ENCODE measurements at regions not wholly inside any gene's neighbourhood (a gene's known extent, or its start where the extent isn't known, plus 50 kb on each side); places are given as distances from the start of the nearest gene placed in this dataset.

DNA sequence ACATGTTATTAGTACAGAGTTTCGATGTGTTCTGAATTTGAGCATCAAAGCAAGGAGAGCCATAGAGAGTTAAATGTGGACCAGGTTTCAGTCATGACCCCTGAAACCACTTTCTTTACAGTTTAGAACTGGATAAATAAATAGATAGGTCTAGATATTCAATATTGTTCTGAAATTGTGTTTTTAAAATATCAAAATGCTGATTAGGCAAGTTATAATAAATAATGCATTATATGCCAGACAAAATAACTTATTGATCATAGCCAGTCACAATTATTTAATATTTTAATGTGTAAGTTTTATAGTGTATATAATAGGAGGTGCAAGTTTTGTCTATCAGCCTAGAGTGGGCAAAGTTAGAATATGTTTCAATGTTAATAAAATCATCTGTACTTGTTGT lies 569.5 kb downstream of the METTL15 start:
- TF ChIP-seq YY2 (tag by site-specific recombination; IDR thresholded peaks at IDR 0.05), result no peak
- no peak for TF ChIP-seq ZNF677 (tag by site-specific recombination; IDR thresholded peaks at IDR 0.05)
- TF ChIP-seq ZNF391 (tag by site-specific recombination; IDR thresholded peaks at IDR 0.05; ENCODE audit: borderline replicate concordance, low read depth), result no peak
- TF ChIP-seq, protein P1, sequence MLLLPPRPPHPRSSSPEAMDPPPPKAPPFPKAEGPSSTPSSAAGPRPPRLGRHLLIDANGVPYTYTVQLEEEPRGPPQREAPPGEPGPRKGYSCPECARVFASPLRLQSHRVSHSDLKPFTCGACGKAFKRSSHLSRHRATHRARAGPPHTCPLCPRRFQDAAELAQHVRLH (tag by site-specific recombination; IDR thresholded peaks at IDR 0.05), result no peak
- TF ChIP-seq ZBTB21 (tag by site-specific recombination; IDR thresholded peaks at IDR 0.05), result no peak
- Histone ChIP-seq H3K9me3 (ENCODE audit: control insufficient read depth, insufficient read depth, low read depth, low read length) (no peaks in the 10 kb centered on the region), H3K4me3 (ENCODE audit: low read depth, low read length) (no peak overlapping the region), H3K36me3 (ENCODE audit: control insufficient read depth in 2 of 2, insufficient read depth in 1 of 2, low read length in 2 of 2) (no peaks in the 10 kb centered on the region), H3K27ac (ENCODE audit: extremely low read depth, low read depth, low read length) (no peak overlapping the region), H3K4me1 (ENCODE audit: control insufficient read depth, insufficient read depth, low read length) (no peaks in the 10 kb centered on the region)
- CTCF ChIA-PET, result interaction anchor here (0.6 kb wide), 1 partner anchor 973 kb away, joined by 3 read pairs; no protein-coding TSS in a partner anchor
- POLR2A ChIA-PET, result no interaction called here

DNA sequence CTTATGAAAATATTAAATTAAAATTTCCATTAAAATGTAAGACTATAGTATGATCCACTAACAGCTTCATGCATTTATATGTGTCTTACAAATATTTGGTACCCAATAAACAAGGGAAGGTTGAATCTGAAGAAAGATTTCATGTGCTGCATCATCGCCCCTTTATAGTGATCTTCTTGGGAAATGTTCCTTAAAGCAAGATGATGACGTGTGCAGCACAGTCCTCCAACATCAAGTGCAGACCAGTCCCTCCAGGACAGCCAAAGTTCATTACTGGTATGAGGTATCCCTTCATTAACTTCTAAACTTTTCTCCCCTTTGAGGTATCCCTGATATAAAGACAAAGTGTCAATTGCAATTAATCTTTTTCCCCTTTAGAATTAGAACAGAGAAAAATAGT lies 567.0 kb downstream of the METTL15 start:
- TF ChIP-seq ZBTB7A (tag by site-specific recombination; IDR thresholded peaks at IDR 0.05; ENCODE audit: low read depth) (no peak), ZNF776 (tag by site-specific recombination; IDR thresholded peaks at IDR 0.05; ENCODE audit: borderline replicate concordance) (no peak), ZFP37 (tag by site-specific recombination; IDR thresholded peaks at IDR 0.05) (no peak), ZNF473 (tag by site-specific recombination; IDR thresholded peaks at IDR 0.05) (no peak)
- TF ChIP-seq, protein P2, sequence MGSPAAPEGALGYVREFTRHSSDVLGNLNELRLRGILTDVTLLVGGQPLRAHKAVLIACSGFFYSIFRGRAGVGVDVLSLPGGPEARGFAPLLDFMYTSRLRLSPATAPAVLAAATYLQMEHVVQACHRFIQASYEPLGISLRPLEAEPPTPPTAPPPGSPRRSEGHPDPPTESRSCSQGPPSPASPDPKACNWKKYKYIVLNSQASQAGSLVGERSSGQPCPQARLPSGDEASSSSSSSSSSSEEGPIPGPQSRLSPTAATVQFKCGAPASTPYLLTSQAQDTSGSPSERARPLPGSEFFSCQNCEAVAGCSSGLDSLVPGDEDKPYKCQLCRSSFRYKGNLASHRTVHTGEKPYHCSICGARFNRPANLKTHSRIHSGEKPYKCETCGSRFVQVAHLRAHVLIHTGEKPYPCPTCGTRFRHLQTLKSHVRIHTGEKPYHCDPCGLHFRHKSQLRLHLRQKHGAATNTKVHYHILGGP (tag by site-specific recombination; IDR thresholded peaks at IDR 0.05), result no peak
- TF ChIP-seq, protein P3, sequence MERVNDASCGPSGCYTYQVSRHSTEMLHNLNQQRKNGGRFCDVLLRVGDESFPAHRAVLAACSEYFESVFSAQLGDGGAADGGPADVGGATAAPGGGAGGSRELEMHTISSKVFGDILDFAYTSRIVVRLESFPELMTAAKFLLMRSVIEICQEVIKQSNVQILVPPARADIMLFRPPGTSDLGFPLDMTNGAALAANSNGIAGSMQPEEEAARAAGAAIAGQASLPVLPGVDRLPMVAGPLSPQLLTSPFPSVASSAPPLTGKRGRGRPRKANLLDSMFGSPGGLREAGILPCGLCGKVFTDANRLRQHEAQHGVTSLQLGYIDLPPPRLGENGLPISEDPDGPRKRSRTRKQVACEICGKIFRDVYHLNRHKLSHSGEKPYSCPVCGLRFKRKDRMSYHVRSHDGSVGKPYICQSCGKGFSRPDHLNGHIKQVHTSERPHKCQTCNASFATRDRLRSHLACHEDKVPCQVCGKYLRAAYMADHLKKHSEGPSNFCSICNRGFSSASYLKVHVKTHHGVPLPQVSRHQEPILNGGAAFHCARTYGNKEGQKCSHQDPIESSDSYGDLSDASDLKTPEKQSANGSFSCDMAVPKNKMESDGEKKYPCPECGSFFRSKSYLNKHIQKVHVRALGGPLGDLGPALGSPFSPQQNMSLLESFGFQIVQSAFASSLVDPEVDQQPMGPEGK (tag by site-specific recombination; IDR thresholded peaks at IDR 0.05), result no peak
- no peaks in the 10 kb centered on the region for H3K9me3 ChIP-seq (ENCODE audit: control insufficient read depth, insufficient read depth, low read depth, low read length)
- H3K4me1 ChIP-seq (ENCODE audit: control insufficient read depth, insufficient read depth, low read length), result no peaks in the 10 kb centered on the region
- H3K36me3 ChIP-seq (ENCODE audit: control insufficient read depth in 2 of 2, insufficient read depth in 1 of 2, low read length in 2 of 2), result no peaks in the 10 kb centered on the region
- no peak overlapping the region for H3K27ac ChIP-seq (ENCODE audit: extremely low read depth, low read depth, low read length)
- POLR2A ChIA-PET, result no interaction called here
- no peak overlapping the region for H3K4me3 ChIP-seq (ENCODE audit: low read depth, low read length)
- CTCF ChIA-PET, result interaction anchor here (1.3 to 1.5 kb wide), 4 partner anchors 10 to 144 kb away, joined by 3 to 6 read pairs (median 4); no protein-coding TSS in a partner anchor

DNA sequence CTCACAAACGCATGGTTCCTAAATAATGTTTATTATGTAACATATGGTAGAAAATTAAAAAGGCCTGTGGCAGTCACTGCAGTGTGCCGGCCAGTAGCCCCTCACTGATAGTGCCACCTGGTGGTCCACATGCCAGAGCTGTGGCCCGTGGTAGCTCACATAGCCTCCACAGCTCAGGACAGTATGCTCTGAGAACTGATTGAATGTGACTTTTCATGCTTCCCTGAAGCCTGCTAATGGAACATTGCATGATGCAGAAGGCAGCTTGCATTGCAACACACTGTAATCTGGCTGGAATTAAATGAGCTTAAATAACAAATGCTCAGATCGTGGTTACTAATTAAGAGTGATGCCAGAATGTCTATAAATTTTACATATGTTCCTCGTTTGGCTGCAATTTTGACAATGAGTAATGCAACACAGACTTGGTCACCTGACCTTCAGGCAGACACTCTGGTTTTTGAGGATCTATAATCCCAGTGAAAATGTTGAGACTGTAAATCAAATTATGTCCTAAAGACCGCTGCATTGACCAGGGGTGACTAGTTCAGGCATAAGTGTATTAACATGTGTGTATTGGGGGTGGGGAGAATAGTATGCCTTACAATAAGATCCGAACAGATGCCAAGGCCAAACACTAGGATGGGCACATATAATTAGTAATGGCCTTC lies 566.4 kb downstream of the METTL15 start:
- CTCF ChIA-PET, result interaction anchor here (0.5 to 1.5 kb wide), 8 partner anchors 11 to 513 kb away, joined by 3 to 6 read pairs (median 3); no protein-coding TSS in a partner anchor
- Histone ChIP-seq H3K4me1 (ENCODE audit: control insufficient read depth, insufficient read depth, low read length) (no peaks in the 10 kb centered on the region), H3K9me3 (ENCODE audit: control insufficient read depth, insufficient read depth, low read depth, low read length) (no peaks in the 10 kb centered on the region), H3K27ac (ENCODE audit: extremely low read depth, low read depth, low read length) (no peak overlapping the region), H3K4me3 (ENCODE audit: low read depth, low read length) (no peak overlapping the region), H3K36me3 (ENCODE audit: control insufficient read depth in 2 of 2, insufficient read depth in 1 of 2, low read length in 2 of 2) (no peaks in the 10 kb centered on the region)
- POLR2A ChIA-PET, result no interaction called here
- TF ChIP-seq KLF9 (tag by site-specific recombination; IDR thresholded peaks at IDR 0.05; ENCODE audit: low read depth), result no peak
- TF ChIP-seq ZNF433 (tag by site-specific recombination; IDR thresholded peaks at IDR 0.05; ENCODE audit: low read depth), result no peak
- TF ChIP-seq ZNF837 (tag by site-specific recombination; IDR thresholded peaks at IDR 0.05), result no peak
- TF ChIP-seq ZNF529 (tag by site-specific recombination; IDR thresholded peaks at IDR 0.05; ENCODE audit: insufficient replicate concordance), result no peak
- no peak for TF ChIP-seq ZNF174 (tag by site-specific recombination; IDR thresholded peaks at IDR 0.05)
- TF ChIP-seq ZNF221 (tag by site-specific recombination; IDR thresholded peaks at IDR 0.05; ENCODE audit: borderline replicate concordance), result no peak
- TF ChIP-seq, protein P4, sequence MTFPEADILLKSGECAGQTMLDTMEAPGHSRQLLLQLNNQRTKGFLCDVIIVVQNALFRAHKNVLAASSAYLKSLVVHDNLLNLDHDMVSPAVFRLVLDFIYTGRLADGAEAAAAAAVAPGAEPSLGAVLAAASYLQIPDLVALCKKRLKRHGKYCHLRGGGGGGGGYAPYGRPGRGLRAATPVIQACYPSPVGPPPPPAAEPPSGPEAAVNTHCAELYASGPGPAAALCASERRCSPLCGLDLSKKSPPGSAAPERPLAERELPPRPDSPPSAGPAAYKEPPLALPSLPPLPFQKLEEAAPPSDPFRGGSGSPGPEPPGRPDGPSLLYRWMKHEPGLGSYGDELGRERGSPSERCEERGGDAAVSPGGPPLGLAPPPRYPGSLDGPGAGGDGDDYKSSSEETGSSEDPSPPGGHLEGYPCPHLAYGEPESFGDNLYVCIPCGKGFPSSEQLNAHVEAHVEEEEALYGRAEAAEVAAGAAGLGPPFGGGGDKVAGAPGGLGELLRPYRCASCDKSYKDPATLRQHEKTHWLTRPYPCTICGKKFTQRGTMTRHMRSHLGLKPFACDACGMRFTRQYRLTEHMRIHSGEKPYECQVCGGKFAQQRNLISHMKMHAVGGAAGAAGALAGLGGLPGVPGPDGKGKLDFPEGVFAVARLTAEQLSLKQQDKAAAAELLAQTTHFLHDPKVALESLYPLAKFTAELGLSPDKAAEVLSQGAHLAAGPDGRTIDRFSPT (tag by site-specific recombination; IDR thresholded peaks at IDR 0.05), result no peak
- no peak for TF ChIP-seq ZNF555 (tag by site-specific recombination; conservative IDR thresholded peaks at IDR 0.05)
- TF ChIP-seq, protein P5, sequence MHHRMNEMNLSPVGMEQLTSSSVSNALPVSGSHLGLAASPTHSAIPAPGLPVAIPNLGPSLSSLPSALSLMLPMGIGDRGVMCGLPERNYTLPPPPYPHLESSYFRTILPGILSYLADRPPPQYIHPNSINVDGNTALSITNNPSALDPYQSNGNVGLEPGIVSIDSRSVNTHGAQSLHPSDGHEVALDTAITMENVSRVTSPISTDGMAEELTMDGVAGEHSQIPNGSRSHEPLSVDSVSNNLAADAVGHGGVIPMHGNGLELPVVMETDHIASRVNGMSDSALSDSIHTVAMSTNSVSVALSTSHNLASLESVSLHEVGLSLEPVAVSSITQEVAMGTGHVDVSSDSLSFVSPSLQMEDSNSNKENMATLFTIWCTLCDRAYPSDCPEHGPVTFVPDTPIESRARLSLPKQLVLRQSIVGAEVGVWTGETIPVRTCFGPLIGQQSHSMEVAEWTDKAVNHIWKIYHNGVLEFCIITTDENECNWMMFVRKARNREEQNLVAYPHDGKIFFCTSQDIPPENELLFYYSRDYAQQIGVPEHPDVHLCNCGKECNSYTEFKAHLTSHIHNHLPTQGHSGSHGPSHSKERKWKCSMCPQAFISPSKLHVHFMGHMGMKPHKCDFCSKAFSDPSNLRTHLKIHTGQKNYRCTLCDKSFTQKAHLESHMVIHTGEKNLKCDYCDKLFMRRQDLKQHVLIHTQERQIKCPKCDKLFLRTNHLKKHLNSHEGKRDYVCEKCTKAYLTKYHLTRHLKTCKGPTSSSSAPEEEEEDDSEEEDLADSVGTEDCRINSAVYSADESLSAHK (tag by site-specific recombination; IDR thresholded peaks at IDR 0.05), result no peak
- no peak for TF ChIP-seq BCL11B (tag by site-specific recombination; IDR thresholded peaks at IDR 0.05; ENCODE audit: low read depth)
- no peak for TF ChIP-seq FEZF1 (tag by site-specific recombination; IDR thresholded peaks at IDR 0.05)
- no peak for TF ChIP-seq ZNF596 (tag by site-specific recombination; IDR thresholded peaks at IDR 0.05)
